Endothelial cell (in vitro differentiated cells): ENCODE measurements at regions not wholly inside any gene's neighbourhood (a gene's known extent, or its start where the extent isn't known, plus 50 kb on each side); places are given as distances from the start of the nearest gene placed in this dataset.

ENCODE experiments used
- DNase-seq: peaks from one replicate; pipeline ENCODE4 v3.0.0; 2021; ENCODE audit warnings: low spot score
- H3K27ac Mint-ChIP-seq: one replicate; pipeline ENCODE4 v1.8.0; 2021; ENCODE audit warnings: mixed read lengths, inconsistent platforms; ENCODE audit not compliant: unreplicated experiment
- H3K27me3 Mint-ChIP-seq: one replicate; pipeline ENCODE4 v1.8.0; 2021; ENCODE audit warnings: mild to moderate bottlenecking, moderate library complexity, mixed read lengths, inconsistent platforms; ENCODE audit not compliant: unreplicated experiment
- H3K36me3 Mint-ChIP-seq: one replicate; pipeline ENCODE4 v1.8.0; 2021; ENCODE audit warnings: mild to moderate bottlenecking, low read depth, mixed read lengths, inconsistent platforms; ENCODE audit not compliant: unreplicated experiment
- H3K4me1 Mint-ChIP-seq: one replicate; pipeline ENCODE4 v1.8.0; 2021; ENCODE audit warnings: mild to moderate bottlenecking, mixed read lengths, inconsistent platforms; ENCODE audit not compliant: unreplicated experiment
- H3K4me3 Mint-ChIP-seq: one replicate; pipeline ENCODE4 v1.8.0; 2021; ENCODE audit warnings: mild to moderate bottlenecking, mixed read lengths, inconsistent platforms; ENCODE audit not compliant: unreplicated experiment
- H3K9me3 Mint-ChIP-seq: one replicate; pipeline ENCODE4 v1.8.0; 2021; ENCODE audit warnings: mixed read lengths, inconsistent platforms; ENCODE audit not compliant: unreplicated experiment
- CTCF ChIP-seq: fragments of 200-600 bp; sonication (generic); IDR thresholded peaks from one replicate; pipeline ENCODE4 v1.5.0; 2021; ENCODE audit warnings: antibody characterized with exemption; ENCODE audit not compliant: unreplicated experiment

- peaks cover 2% of the 10 kb centered on the region for H3K27me3 Mint-ChIP-seq
- no peak overlapping the region for H3K27ac Mint-ChIP-seq
- H3K4me1 Mint-ChIP-seq, result peaks cover 7% of the 10 kb centered on the region
- TF ChIP-seq CTCF, result no peak
- no peak overlapping the region for H3K4me3 Mint-ChIP-seq
- H3K9me3 Mint-ChIP-seq, result no peaks in the 10 kb centered on the region
- no peaks in the 10 kb centered on the region for H3K36me3 Mint-ChIP-seq
- DNase-seq, result no peak
These were observed 182.7 kb upstream of the TSC22D1 start for GRCh38 chr13:44758630-44759383.

DNA sequence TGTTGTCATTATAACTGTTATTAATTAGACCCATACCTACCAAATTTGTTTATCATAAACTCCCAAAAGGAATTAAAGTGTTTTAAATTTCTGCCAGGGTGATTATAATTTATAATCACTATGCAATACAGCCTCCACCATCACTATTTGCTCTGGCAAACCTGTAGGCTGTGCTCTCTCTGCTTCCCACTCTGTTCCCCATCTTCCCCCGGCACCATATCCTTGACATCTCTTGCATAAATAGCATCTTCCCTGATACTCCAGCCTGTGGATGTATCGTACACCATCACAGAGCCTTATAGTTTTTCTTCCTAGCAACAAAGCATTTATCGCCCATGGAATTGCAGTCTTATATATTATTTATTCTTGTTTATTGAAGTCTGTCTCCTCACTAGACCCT lies 181.5 kb upstream of the TSC22D1 start:
- Mint-ChIP-seq H3K27me3 (peaks cover under 1% of the 10 kb centered on the region), H3K9me3 (no peaks in the 10 kb centered on the region), H3K4me1 (peaks cover 4% of the 10 kb centered on the region), H3K4me3 (no peak overlapping the region), H3K27ac (no peak overlapping the region), H3K36me3 (no peaks in the 10 kb centered on the region)
- no peak for TF ChIP-seq CTCF
- DNase-seq, result no peak

GRCh38 chr13:44756276-44756810 lies 180.2 kb upstream of the TSC22D1 start:
- no peak for DNase-seq
- Mint-ChIP-seq H3K27me3 (peaks cover 3% of the 10 kb centered on the region), H3K27ac (no peak overlapping the region), H3K4me1 (peaks cover 4% of the 10 kb centered on the region), H3K36me3 (no peaks in the 10 kb centered on the region), H3K4me3 (no peak overlapping the region), H3K9me3 (no peaks in the 10 kb centered on the region)
- TF ChIP-seq CTCF, result no peak

GRCh38 chr13:44755872-44756271 lies 179.7 kb upstream of the TSC22D1 start:
- no peak for DNase-seq
- Mint-ChIP-seq H3K36me3 (no peaks in the 10 kb centered on the region), H3K9me3 (no peaks in the 10 kb centered on the region), H3K27me3 (peaks cover 3% of the 10 kb centered on the region), H3K27ac (no peak overlapping the region), H3K4me1 (peaks cover 4% of the 10 kb centered on the region), H3K4me3 (no peak overlapping the region)
- no peak for TF ChIP-seq CTCF

GRCh38 chr13:44752164-44752563 lies 176.0 kb upstream of the TSC22D1 start:
- H3K4me3 Mint-ChIP-seq, result no peak overlapping the region
- no peak for TF ChIP-seq CTCF
- peaks cover 3% of the 10 kb centered on the region for H3K27me3 Mint-ChIP-seq
- DNase-seq, result no peak
- no peaks in the 10 kb centered on the region for H3K36me3 Mint-ChIP-seq
- H3K27ac Mint-ChIP-seq, result no peak overlapping the region
- H3K4me1 Mint-ChIP-seq, result no peaks in the 10 kb centered on the region
- H3K9me3 Mint-ChIP-seq, result no peaks in the 10 kb centered on the region
